ENCODE measurements at regions not wholly inside any gene's neighbourhood (a gene's known extent, or its start where the extent isn't known, plus 50 kb on each side); places are given as distances from the start of the nearest gene placed in this dataset.
"Not testable (repeated sequence)": the region's sequence is repeated elsewhere in the genome, so short reads cannot be mapped to it uniquely, and the experiment has no call there.

GRCh38 chr2:192901446-192901845, 706.7 kb upstream of the TMEFF2 start:
- DNase-seq (ENCODE audit: low read depth) = no peak

GRCh38 chr2:192899466-192899865, 704.7 kb upstream of the TMEFF2 start:
- no peak for DNase-seq (ENCODE audit: low read depth)

GRCh38 chr2:192893976-192894375, 699.2 kb upstream of the TMEFF2 start:
- DNase-seq (ENCODE audit: low read depth) = not testable (repeated sequence)

- peak; percentile 2 for DNase-seq (ENCODE audit: low read depth)
Measured at GRCh38 chr2:192888109-192888508, 693.4 kb upstream of the TMEFF2 start.

DNA sequence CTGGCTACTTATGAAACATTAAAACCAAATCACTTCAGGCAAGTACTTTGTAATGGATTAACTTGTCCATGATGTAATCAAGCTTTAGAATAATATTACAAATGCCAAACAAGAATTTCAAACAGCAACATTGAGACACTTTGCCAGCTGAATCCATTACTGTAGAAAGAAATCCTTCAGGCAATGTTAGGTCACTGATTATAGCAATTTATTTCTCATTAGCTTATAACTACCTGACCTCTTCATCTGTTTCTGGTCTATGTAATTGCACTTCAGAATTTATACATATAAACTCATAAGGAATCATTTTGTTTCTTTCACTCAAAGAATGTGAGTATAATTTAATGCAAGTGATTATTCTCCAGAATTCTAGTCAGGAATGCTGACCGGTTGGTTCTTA, 692.6 kb upstream of the TMEFF2 start:
- no peak for DNase-seq (ENCODE audit: low read depth)

DNA sequence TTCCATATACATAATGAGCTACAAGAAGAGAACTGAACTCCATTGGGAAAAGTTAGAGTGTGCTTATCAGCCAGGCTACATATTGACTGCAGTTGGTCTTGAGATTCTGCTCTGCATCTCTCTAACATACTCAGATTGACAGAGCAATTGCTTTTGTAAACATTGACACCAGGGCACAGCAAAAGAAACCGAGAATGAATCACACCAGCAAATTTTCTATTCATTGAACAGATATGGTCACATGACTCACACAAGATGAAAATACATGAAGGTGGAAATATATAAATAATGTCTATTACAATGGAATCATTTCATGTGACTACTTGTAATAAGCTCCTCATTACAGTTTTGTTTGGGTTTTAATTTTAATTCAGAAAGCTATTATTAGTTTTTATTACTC, 691.9 kb upstream of the TMEFF2 start:
- DNase-seq (ENCODE audit: low read depth) = no peak

DNA sequence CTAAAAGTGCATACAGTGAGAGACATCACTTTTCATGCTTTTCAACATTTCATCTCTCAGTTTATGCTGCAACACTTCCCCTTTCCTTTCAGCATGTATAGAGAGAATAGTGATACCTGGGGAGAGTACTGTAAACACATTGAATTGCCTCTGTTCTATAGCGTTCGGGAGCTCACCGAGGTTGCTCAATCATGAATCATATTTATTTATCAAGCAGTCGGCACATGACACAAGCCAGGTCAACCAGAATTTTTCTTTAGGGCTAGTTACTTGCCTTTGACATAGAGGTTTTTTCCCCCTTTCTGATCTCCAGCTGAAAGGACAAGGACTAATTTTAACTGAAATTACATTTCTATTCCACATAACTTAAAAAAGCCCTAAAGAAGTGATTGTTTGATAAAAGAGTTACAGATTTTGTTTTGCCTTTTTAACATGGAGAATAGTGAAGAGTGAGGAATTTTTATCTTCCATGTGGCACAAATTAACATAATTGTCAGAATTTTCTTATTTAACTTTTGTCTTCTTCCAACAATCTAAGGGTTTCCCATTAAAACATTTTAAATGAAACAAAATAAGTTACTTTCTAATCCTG, 690.9 kb upstream of the TMEFF2 start:
- no peak for DNase-seq (ENCODE audit: low read depth)

DNA sequence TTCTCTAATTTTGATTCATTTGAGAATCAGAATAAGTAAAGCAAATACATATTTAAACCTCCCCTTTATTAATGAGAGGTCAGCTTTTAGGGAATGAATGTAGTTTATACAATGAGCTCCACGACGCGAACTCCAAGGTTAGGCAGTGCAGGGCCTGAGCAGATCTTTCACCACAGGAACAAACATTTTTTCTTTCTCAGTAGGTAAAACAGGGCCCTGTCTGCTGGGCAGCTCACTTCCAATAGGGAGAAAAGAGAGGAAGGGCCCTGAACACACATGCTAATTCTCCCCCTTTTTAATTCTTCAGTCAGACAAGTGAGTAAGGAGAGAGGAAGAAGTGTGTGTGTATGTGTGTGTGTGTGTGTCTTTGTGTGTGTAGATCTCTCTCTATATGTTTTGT, 682.4 kb upstream of the TMEFF2 start:
- no peak for DNase-seq (ENCODE audit: low read depth)

GRCh38 chr2:192876698-192877097, 682.0 kb upstream of the TMEFF2 start:
- DNase-seq (ENCODE audit: low read depth) = no peak

DNA sequence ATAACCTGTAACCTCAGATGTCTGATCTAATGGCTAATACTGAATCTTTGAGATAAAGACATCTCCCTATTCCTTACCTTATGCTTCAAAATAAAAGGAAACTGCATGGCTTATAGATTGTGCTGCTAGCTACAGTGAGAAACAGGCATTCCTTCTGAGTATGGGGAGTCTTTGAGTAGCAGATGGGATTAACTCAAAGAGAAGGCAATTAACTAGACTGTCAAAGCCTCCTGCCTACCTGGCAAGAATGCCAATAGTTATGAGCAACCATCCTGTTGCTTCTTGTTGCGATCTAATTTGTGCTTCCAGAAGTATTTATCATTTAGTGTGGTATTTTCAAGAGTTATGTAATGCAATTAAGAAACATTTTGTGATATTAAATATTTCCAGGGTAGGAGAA, 660.0 kb upstream of the TMEFF2 start:
- DNase-seq (ENCODE audit: low read depth) = no peak

- DNase-seq (ENCODE audit: low read depth) = no peak
Measured at GRCh38 chr2:192854031-192854430, 659.3 kb upstream of the TMEFF2 start.

- DNase-seq (ENCODE audit: low read depth) = peak; percentile 4
Measured at GRCh38 chr2:192828947-192829346, 634.2 kb upstream of the TMEFF2 start.

DNA sequence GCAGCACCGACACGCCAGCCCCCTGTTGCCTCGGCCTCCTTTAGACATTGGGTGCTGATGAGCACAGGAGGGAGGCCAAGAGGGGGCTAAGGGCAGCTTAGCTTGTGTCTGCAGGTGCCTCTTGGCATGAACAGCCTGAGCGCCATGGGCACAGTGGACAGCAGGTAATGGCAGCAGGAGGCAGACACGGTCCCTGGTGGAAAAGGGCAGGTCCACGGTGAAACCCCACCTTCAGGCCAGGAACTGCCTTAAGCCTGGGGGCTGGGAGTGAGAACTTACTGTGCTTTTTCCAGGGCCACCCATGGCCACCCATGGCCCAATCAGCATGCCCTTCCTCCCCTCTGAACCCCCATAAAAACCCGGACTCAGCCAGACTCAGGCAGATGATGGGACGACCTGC, 633.4 kb upstream of the TMEFF2 start:
- no peak for DNase-seq (ENCODE audit: low read depth)

DNA sequence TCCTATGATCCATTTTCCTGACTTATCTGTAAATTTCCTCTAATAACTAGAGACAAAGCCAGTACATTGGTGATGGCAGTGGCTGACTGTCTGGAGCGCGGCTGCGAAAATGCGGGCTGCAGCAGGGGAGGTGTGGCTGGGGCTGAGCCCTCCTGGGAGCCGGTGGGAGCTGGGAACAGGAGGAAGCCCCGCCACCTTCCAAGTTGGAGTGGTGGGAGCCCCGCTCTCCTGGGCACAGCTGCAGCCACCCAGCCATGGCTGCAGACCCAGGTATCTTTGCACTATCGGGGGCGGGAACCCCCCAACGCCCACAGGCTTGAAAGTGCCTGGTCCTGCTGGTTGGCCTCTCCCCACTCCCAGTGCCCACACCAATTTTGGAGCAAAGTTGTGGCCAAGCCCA, 633.0 kb upstream of the TMEFF2 start:
- DNase-seq (ENCODE audit: low read depth) = no peak

GRCh38 chr2:192814376-192814775, 619.6 kb upstream of the TMEFF2 start:
- DNase-seq (ENCODE audit: low read depth) = no peak

- DNase-seq (ENCODE audit: low read depth) = no peak
Measured at GRCh38 chr2:192813341-192813740, 618.6 kb upstream of the TMEFF2 start.

DNA sequence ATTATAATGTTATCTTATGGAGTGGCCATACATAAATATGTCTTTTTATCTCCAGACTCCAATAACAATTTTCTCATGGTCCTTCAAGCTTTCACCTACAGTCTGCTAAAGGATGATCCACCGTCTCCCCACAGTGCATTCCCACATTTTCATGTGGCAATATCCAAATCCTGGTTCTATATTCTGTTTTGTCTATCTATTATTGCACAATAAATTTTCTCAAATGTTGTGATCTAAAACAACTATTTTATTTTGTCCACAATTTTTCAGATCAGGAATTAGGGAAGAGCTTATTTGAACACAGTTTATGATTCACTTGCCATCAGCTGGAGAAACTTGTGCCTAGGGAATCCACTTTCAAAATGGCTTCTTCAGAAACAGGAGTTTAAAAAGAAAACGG, 614.4 kb upstream of the TMEFF2 start:
- no peak for DNase-seq (ENCODE audit: low read depth)

DNA sequence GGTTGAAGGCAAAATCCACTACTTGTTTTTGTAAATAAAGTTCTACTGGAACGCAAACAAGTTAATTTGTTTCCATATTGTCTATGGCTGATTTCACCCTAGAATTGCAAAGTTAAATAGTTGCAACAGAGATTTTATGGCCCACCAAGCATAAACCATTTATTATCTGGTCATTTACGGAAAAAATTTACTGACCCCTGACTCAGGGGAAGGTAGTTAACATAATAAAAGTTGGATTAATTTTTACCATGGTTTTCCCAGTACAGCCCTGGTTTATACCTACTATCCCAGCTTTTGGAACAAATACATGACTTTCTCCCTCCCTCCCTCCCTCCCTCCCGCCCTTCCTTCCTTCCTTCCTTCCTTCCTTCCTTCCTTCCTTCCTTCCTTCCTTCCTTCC, 588.9 kb upstream of the TMEFF2 start:
- no peak for DNase-seq (ENCODE audit: low read depth)

DNA sequence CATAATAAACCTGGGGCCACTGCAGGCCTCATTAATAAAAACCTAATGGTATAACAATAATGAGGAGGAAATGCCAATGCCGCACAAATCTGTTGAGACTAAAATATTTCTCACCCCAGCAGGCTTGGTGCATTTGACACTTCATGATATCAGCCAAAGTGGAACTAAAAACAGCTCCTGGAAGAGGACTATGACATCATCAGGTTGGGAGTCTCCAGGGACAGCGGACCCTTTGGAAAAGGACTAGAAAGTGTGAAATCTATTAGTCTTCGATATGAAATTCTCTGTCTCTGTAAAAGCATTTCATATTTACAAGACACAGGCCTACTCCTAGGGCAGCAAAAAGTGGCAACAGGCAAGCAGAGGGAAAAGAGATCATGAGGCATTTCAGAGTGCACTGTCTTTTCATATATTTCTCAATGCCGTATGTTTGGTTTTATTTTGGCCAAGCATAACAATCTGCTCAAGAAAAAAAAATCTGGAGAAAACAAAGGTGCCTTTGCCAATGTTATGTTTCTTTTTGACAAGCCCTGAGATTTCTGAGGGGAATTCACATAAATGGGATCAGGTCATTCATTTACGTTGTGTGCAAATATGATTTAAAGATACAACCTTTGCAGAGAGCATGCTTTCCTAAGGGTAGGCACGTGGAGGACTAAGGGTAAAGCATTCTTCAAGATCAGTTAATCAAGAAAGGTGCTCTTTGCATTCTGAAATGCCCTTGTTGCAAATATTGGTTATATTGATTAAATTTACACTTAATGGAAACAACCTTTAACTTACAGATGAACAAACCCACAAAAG, 580.9 kb upstream of the TMEFF2 start:
- DNase-seq (ENCODE audit: low read depth) = no peak

DNA sequence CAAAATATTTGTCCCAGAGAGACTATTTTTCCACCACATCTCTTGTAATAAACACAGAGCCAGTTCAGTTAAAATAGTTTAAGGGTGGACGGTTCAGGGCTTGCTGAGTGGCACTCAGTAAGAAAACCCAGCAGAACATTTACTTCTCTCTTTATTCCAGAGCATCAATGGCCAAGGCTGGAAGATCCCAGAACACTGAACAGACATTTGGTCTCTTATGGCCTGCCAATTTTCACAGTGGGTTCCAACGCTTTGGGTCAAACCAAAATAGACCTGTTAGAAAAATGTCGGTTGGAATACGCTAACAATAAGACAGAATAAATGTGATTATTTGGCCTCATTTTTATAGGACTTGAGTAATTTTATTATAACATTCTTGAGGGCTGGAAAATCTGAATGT, 580.3 kb upstream of the TMEFF2 start:
- DNase-seq (ENCODE audit: low read depth) = no peak

GRCh38 chr2:192773044-192773443, 578.3 kb upstream of the TMEFF2 start:
- no peak for DNase-seq (ENCODE audit: low read depth)

DNA sequence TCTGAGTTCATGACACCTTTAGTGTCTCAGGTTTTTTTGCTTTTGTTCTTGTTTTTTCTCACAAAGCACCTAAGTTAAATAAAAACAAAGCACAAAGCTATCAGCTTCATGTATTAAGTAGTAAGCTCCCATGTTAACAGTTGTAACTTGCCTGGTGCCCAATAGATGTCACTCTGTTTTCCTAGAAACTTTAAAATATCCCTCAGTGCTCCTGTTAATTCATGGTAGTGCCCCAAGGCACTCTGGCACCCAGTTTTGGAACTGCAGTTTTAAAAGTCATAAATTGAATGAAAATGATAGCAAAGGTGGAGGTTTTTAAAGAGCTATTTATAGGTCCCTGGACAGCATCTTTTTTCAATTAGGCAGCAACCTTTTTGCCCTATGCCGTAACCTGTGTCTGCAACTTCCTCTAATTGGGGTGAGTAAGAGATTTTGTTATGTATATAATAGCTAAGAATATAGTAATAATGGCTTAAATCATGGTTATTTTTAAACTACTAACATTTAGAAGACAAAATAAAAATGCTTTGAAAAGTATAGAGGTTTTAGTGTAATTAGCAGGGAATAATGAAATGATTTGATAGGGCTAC, 555.0 kb upstream of the TMEFF2 start:
- peak; percentile 1 for DNase-seq (ENCODE audit: low read depth)

- DNase-seq (ENCODE audit: low read depth) = no peak
Measured at GRCh38 chr2:192741889-192742288, 547.2 kb upstream of the TMEFF2 start.
